ENCODE measurements at regions not wholly inside any gene's neighbourhood (a gene's known extent, or its start where the extent isn't known, plus 50 kb on each side); places are given as distances from the start of the nearest gene placed in this dataset.
A peak's percentile ranks its signal among the peaks of the same experiment; 100 is the strongest.

DNA sequence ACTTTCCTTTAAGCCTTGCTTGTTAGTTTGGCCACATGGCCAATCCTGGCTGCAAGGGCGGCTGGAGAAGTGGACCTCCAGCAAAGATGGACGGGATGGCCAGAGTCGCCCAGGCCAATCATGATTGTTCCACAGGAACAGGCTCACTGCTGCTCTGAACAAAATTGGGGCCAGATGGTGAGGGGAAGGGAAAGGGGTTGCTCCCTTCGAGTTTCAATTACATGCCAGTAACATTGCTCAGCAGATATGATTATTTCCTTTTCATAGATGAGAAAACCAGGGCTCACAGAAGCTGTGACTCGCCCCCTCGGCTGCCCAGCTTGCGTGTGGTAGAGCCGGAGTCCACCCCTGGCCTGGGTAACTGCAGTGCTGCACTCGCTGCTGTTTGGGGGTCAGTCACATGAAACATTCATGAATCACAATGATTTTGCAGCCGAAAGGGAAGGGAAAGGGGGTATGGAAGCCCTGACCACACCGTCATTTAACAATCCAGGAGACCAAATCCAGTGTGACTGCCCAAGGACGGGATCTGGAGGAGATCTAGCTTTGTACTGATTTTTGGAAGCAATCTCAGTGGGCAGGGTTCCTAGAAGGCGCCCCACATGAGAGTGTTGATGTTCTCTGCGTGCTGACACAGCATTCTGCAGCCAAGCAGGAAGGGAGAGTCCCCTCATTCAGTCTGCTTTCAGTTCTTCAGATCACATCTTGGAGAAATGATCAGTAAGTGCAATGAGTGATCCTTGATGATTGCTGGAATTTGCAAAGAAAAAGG lies 77.3 kb upstream of the MSX1 start:
- Histone ChIP-seq H3K9me1 (ENCODE audit: control insufficient read depth, insufficient read depth, low read length) (no peaks in the 10 kb centered on the region), H3K79me2 (ENCODE audit: control insufficient read depth, insufficient read depth, low read length) (no peaks in the 10 kb centered on the region), H4K20me1 (replicated peaks; ENCODE audit: control insufficient read depth, insufficient read depth, low read length) (no peaks in the 10 kb centered on the region; the same call in 1 of the 2 replicates), H3K27ac (ENCODE audit: extremely low read depth, low read depth, low read length) (no peak overlapping the region), H3K4me3 (no peak overlapping the region), H3K36me3 (ENCODE audit: control insufficient read depth, insufficient read depth, low read length) (no peaks in the 10 kb centered on the region), H3K4me2 (ENCODE audit: insufficient read depth, low read length) (no peak overlapping the region), H2AFZ (ENCODE audit: low read depth, low read length) (no peak overlapping the region), H3K27me3 (ENCODE audit: control insufficient read depth in 2 of 2, insufficient read depth in 2 of 2, low read length in 2 of 2) (peaks cover 6 to 31% of the 10 kb centered on the region in 2 experiments; a peak in 4 of 5 replicates), H3K9me3 (replicated peaks; ENCODE audit: control insufficient read depth, insufficient read depth, low read depth, low read length) (no peaks in the 10 kb centered on the region), H3K9ac (ENCODE audit: insufficient read depth in 1 of 2, low read depth in 2 of 2, low read length in 2 of 2) (no peak overlapping the region), H3K4me1 (replicated peaks in 1 of 2; ENCODE audit: control insufficient read depth in 2 of 2, insufficient read depth in 2 of 2, low read length in 2 of 2) (no peaks in the 10 kb centered on the region; a peak in 1 of 5 replicates)
- intact Hi-C loops (cut with micrococcal nuclease): no loop called here
- in situ Hi-C loops (cut with MboI): no loop called here
- ATAC-seq (no peak), DNase-seq (ENCODE audit: extremely low read depth in 1 of 4, low spot score in 3 of 4) (no peak), FAIRE-seq (no peak)
- 2% methylated on average over 13 of the region's 14 CpGs for WGBS (ENCODE audit: insufficient coverage, low coverage, missing lambda C conversion rate)
- TF ChIP-seq MECOM (CRISPR knock-in tag; IDR thresholded peaks at IDR 0.05): no peak
- TF ChIP-seq MEF2D (tag; conservative IDR thresholded peaks at IDR 0.05; ENCODE audit: low read depth): no peak
- peak; percentile 27; the same call in 1 of the 2 replicates for TF ChIP-seq MAFF (IDR thresholded peaks at IDR 0.05; ENCODE audit: low read length)
- TF ChIP-seq C11orf30 (IDR thresholded peaks at IDR 0.05; ENCODE audit: low read depth): peak; percentile 71
- TF ChIP-seq ZNF280A (IDR thresholded peaks at IDR 0.05; ENCODE audit: low read depth, partially characterized antibody): no peak
- no peak for TF ChIP-seq MED1 (CRISPR knock-in tag; IDR thresholded peaks at IDR 0.05; ENCODE audit: borderline replicate concordance)
- no peak for TF ChIP-seq HDAC1 (IDR thresholded peaks at IDR 0.05)
- peak; percentile 65 for TF ChIP-seq ZNF316 (IDR thresholded peaks at IDR 0.05)
- peak; percentile 62 for TF ChIP-seq MAFK (IDR thresholded peaks at IDR 0.05; ENCODE audit: low read length)
- TF ChIP-seq AFF1 (IDR thresholded peaks at IDR 0.05; ENCODE audit: low read depth in 1 of 2, partially characterized antibody in 2 of 2): no peak
- TF ChIP-seq JUN (IDR thresholded peaks at IDR 0.05; ENCODE audit: borderline replicate concordance, low read depth, low read length): no peak
- no peak for TF ChIP-seq JUN (CRISPR knock-in tag; IDR thresholded peaks at IDR 0.05; ENCODE audit: borderline replicate concordance)
- peak; percentile 57 for TF ChIP-seq MAFG (tag; conservative IDR thresholded peaks at IDR 0.05)
- TF ChIP-seq RNF2 (IDR thresholded peaks at IDR 0.05): no peak
- no TSS peak for BruUV-seq (replicated peaks)
- ChIA-PET CTCF (ENCODE audit: low intra/inter-chr PET ratio) (no interaction called here), POLR2A (no interaction called here)

Measured in K562 (cell line).